Skeletal muscle satellite cell (primary cell): ENCODE measurements at regions not wholly inside any gene's neighbourhood (a gene's known extent, or its start where the extent isn't known, plus 50 kb on each side); places are given as distances from the start of the nearest gene placed in this dataset.

Experiments used
- H3K27me3 ChIP-seq: 2 replicates; pipeline ENCODE4 v1.7.0; 2013; ENCODE audit warnings: low read length; ENCODE audit not compliant: control insufficient read depth, insufficient read depth
- H3K36me3 ChIP-seq: 2 replicates; pipeline ENCODE4 v1.7.0; 2013; ENCODE audit warnings: mild to moderate bottlenecking, control low read depth, low read length; ENCODE audit not compliant: insufficient read depth
- H3K4me1 ChIP-seq: 2 replicates; pipeline ENCODE4 v1.7.0; 2013; ENCODE audit warnings: low read length; ENCODE audit not compliant: control insufficient read depth, insufficient read depth
- H3K4me2 ChIP-seq: 2 replicates; pipeline ENCODE4 v1.7.0; 2013; ENCODE audit warnings: mild to moderate bottlenecking, low read length
- H3K4me3 ChIP-seq: 2 replicates; pipeline ENCODE4 v1.7.0; 2013; ENCODE audit warnings: low read length
- H3K9ac ChIP-seq: 2 replicates; pipeline ENCODE4 v1.7.0; 2013; ENCODE audit warnings: mild to moderate bottlenecking, low read depth, low read length, moderate library complexity
- H3K9me3 ChIP-seq: replicated peaks from 2 replicates; pipeline ENCODE4 v1.7.0; 2013; ENCODE audit warnings: mild to moderate bottlenecking, control low read depth, low read length

GRCh38 chr18:73279498-73279897 is 411.7 kb upstream of the NETO1 start:
- Histone ChIP-seq H3K27me3 (no peaks in the 10 kb centered on the region), H3K4me2 (no peak overlapping the region), H3K4me3 (no peak overlapping the region)

GRCh38 chr18:73274812-73275621 is 407.2 kb upstream of the NETO1 start:
- Histone ChIP-seq H3K4me2 (no peak overlapping the region), H3K27me3 (no peaks in the 10 kb centered on the region), H3K36me3 (no peaks in the 10 kb centered on the region), H3K4me1 (no peaks in the 10 kb centered on the region), H3K4me3 (no peak overlapping the region), H3K9me3 (peaks cover 7% of the 10 kb centered on the region), H3K9ac (no peak overlapping the region)

More at GRCh38 chr18:73279498-73279897, 411.7 kb upstream of the NETO1 start:
- Histone ChIP-seq H3K9me3 (peaks cover 4% of the 10 kb centered on the region), H3K36me3 (no peaks in the 10 kb centered on the region), H3K4me1 (no peaks in the 10 kb centered on the region), H3K9ac (no peak overlapping the region)

- no peak overlapping the region for H3K4me3 ChIP-seq
- H3K4me2 ChIP-seq = no peak overlapping the region
- H3K27me3 ChIP-seq = no peaks in the 10 kb centered on the region
- H3K9ac ChIP-seq = no peak overlapping the region
- no peaks in the 10 kb centered on the region for H3K4me1 ChIP-seq
- H3K36me3 ChIP-seq = no peaks in the 10 kb centered on the region
- peaks cover 3% of the 10 kb centered on the region for H3K9me3 ChIP-seq
These were observed 403.3 kb upstream of the NETO1 start for GRCh38 chr18:73270920-73271634.

GRCh38 chr18:73264562-73264921 is 396.8 kb upstream of the NETO1 start:
- Histone ChIP-seq H3K9me3 (no peaks in the 10 kb centered on the region), H3K4me2 (no peak overlapping the region), H3K36me3 (no peaks in the 10 kb centered on the region), H3K4me1 (no peaks in the 10 kb centered on the region), H3K4me3 (no peak overlapping the region), H3K9ac (no peak overlapping the region), H3K27me3 (no peaks in the 10 kb centered on the region)

GRCh38 chr18:73261923-73262322 is 394.1 kb upstream of the NETO1 start:
- Histone ChIP-seq H3K4me1 (no peaks in the 10 kb centered on the region), H3K9me3 (peaks cover 2% of the 10 kb centered on the region), H3K9ac (no peak overlapping the region), H3K4me2 (no peak overlapping the region), H3K36me3 (no peaks in the 10 kb centered on the region), H3K27me3 (no peaks in the 10 kb centered on the region), H3K4me3 (no peak overlapping the region)

GRCh38 chr18:73261243-73261642 is 393.5 kb upstream of the NETO1 start:
- Histone ChIP-seq H3K4me3 (no peak overlapping the region), H3K27me3 (no peaks in the 10 kb centered on the region), H3K9ac (no peak overlapping the region), H3K4me2 (no peak overlapping the region), H3K4me1 (no peaks in the 10 kb centered on the region), H3K9me3 (peaks cover 2% of the 10 kb centered on the region), H3K36me3 (no peaks in the 10 kb centered on the region)

GRCh38 chr18:73258375-73259087 is 390.7 kb upstream of the NETO1 start:
- Histone ChIP-seq H3K4me3 (no peak overlapping the region), H3K27me3 (no peaks in the 10 kb centered on the region), H3K4me2 (no peak overlapping the region), H3K36me3 (no peaks in the 10 kb centered on the region), H3K4me1 (no peaks in the 10 kb centered on the region), H3K9ac (no peak overlapping the region), H3K9me3 (peaks cover 5% of the 10 kb centered on the region)

GRCh38 chr18:73254564-73254963 is 386.8 kb upstream of the NETO1 start:
- no peak overlapping the region for H3K4me2 ChIP-seq
- no peaks in the 10 kb centered on the region for H3K36me3 ChIP-seq
- H3K9me3 ChIP-seq = peaks cover 10% of the 10 kb centered on the region
- no peaks in the 10 kb centered on the region for H3K4me1 ChIP-seq
- no peak overlapping the region for H3K4me3 ChIP-seq
- H3K27me3 ChIP-seq = no peaks in the 10 kb centered on the region
- no peak overlapping the region for H3K9ac ChIP-seq

- Histone ChIP-seq H3K4me2 (no peak overlapping the region), H3K4me1 (no peaks in the 10 kb centered on the region), H3K9ac (no peak overlapping the region), H3K27me3 (no peaks in the 10 kb centered on the region), H3K4me3 (no peak overlapping the region), H3K9me3 (peaks cover 5% of the 10 kb centered on the region), H3K36me3 (no peaks in the 10 kb centered on the region)
These were observed 381.2 kb upstream of the NETO1 start for GRCh38 chr18:73249030-73249429.

GRCh38 chr18:73246763-73247162 is 379.0 kb upstream of the NETO1 start:
- H3K9ac ChIP-seq = no peak overlapping the region
- no peak overlapping the region for H3K4me2 ChIP-seq
- peaks cover 5% of the 10 kb centered on the region for H3K9me3 ChIP-seq
- no peaks in the 10 kb centered on the region for H3K27me3 ChIP-seq
- no peaks in the 10 kb centered on the region for H3K4me1 ChIP-seq
- no peaks in the 10 kb centered on the region for H3K36me3 ChIP-seq
- H3K4me3 ChIP-seq = no peak overlapping the region

GRCh38 chr18:73245345-73245744 is 377.6 kb upstream of the NETO1 start:
- Histone ChIP-seq H3K9me3 (no peaks in the 10 kb centered on the region), H3K4me1 (no peaks in the 10 kb centered on the region), H3K9ac (no peak overlapping the region), H3K4me2 (no peak overlapping the region), H3K36me3 (no peaks in the 10 kb centered on the region), H3K4me3 (no peak overlapping the region), H3K27me3 (no peaks in the 10 kb centered on the region)
